ENCODE measurements at regions not wholly inside any gene's neighbourhood (a gene's known extent, or its start where the extent isn't known, plus 50 kb on each side); places are given as distances from the start of the nearest gene placed in this dataset.
A peak's percentile ranks its signal among the peaks of the same experiment; 100 is the strongest.

GRCh38 chr6:2454180-2454579 is 208.8 kb upstream of the GMDS start:
- DNase-seq = no peak

- no peak for DNase-seq
These were observed 205.1 kb upstream of the GMDS start for GRCh38 chr6:2450546-2450945.

GRCh38 chr6:2449572-2449940 is 204.2 kb upstream of the GMDS start:
- no peak for DNase-seq

- DNase-seq = peak; percentile 41
These were observed 203.6 kb upstream of the GMDS start for GRCh38 chr6:2448826-2449571.

GRCh38 chr6:2447931-2448330 is 202.5 kb upstream of the GMDS start:
- no peak for DNase-seq

GRCh38 chr6:2447318-2447920 is 202.0 kb upstream of the GMDS start:
- no peak for DNase-seq

- no peak for DNase-seq
These were observed 196.4 kb upstream of the GMDS start for GRCh38 chr6:2441601-2442475.

DNA sequence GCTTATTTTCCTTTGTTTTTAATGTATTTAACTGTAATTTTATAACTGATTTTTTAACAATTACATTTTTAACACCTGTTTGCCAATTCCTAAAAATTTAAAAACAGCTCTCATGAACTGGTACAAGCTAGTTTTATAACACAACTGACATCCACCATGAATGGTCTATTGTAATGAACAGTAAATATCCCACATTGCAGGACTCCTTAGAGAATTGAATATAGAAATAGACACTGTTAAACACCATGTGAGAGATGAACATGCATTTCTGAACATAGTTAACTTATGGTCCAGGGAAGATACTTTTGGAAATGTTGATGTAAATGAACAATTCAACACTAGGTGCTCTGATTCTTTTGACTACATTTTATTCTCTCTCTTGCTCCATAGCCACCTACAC is 195.1 kb upstream of the GMDS start:
- DNase-seq = no peak

- DNase-seq = no peak
These were observed 194.2 kb upstream of the GMDS start for GRCh38 chr6:2439632-2440031.

GRCh38 chr6:2439082-2439481 is 193.7 kb upstream of the GMDS start:
- no peak for DNase-seq

- DNase-seq = no peak
These were observed 191.2 kb upstream of the GMDS start for GRCh38 chr6:2436410-2437154.

- DNase-seq = no peak
These were observed 189.9 kb upstream of the GMDS start for GRCh38 chr6:2435323-2435722.

DNA sequence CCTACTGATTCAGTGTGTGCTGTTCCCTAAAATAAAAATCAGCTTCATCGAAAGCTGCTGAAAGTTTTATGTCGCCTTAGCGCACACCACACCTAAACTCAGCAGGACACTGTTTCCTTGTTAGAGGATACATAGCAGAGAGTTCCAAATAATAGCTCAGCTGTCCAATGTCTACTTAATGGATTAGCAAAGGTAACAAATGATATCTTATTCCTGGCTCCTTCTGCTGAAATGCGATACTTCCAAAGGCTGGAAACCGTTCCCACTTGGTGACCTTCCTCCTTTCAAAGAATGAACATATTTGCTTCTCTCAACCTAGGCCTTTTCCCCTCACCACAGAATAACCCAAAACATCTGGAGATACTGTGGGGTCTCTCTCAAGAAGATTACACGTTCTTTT is 189.5 kb upstream of the GMDS start:
- DNase-seq = no peak

DNA sequence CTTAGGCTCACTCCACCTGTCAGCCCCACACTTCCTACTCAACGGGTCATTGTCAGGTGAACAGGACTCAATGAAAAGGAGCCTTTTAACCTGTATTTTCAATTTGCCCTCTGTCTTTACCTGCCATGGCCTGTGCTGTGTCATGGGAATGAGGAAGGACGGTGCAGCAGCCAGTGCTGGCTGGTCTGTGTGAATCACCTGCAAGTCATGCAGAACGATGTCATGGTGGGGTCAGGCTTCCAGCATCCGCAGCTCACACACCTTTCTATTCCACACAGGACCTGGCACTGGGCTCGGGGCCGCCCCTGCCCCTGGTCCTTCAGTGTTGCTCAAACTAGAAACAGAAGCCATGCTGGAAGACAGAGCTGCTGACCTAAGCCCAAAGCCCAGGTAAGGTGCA is 188.7 kb upstream of the GMDS start:
- no peak for DNase-seq

DNA sequence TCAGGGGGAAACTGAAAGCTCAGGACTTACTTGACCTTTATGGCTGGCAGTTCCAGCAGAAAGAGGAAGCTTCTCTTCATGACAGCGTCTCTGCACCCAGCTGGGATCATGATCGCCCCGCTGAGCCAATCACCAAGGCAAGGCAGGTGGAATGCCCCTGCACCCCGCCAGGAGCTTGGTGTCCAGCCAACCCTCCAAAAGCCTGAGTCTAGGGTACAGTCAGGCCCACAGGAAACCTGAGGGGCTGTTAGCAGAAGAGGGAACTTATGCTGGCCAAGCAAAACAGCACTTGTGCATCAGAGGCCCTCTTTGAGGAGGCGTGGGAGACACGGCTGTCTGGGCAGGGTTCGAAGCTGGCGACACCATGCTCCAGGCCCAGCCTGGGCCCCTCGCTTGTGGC is 188.3 kb upstream of the GMDS start:
- no peak for DNase-seq

DNA sequence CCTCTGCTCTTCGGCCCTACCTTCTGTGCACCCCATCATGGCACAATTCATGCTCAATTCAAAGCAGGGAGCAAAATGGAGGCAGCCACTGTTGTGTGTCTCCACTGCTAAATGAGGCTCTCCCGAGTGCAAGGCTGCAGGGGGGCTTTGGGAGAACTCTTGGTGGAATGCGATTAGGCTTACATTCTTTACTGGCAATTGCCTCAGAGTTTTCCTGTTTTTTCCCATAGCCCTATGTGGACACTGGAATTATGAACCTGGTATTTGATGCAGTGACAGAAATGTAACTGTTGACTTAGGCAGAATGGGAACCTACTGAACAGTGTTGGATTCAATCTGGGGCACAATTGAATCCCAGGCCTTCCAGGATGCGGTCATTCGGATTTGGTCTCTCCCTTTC is 187.9 kb upstream of the GMDS start:
- no peak for DNase-seq

DNA sequence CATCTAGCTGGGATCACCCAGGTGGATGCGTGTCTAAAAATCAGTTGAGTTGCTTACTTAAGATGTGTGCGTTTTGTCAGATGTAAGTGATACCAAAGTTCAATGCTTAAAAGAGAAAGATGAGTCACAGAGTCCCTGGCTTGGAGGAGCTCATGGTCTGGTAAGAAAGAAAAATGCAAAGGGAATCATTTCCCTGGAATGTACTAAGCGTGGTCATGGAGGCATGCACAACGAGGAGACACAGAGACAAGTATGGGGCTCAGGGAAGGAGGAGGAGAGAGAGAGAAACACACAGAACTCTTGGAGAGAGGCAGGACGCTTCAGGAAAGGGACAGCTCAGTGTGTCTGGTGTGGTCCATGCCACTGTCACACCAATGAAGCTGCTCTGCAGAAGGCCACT is 186.9 kb upstream of the GMDS start:
- DNase-seq = no peak

DNA sequence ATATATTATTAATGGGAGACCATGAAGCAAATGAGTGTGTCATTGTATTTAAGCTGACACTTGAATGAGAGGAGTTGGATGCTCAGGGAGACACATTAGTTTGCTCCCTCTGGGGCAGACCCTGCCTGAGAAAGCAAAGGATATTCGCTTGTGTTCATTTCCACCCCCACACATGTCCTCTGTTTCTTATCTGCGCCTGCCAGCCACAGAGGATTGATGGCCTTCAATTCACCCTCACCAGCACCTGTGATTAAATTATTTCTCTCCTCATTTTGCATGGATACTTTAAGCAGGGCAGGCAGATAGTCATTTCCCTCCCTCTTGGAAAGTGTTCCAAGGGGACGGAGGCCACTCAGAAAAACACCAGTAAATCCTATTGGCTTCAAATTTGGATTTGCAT is 185.2 kb upstream of the GMDS start:
- no peak for DNase-seq

DNA sequence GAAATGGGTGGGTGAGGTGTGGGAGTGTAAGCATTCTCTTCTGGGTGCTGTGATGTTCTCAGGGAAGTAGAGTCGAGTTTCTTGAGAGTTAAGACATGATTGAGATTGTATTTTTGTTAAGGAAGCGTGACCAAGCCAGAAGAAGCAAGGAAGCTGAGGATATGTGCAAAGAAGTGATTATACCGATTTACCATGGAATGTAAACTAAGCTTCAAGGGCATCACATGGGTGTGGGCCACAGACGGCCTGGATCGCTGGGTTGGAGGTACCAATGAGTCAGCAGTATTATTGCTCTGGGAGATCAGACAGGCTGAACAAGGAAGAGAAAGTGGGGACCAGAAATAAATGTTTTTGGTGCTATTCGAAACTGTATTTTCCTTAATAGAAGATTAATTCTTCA is 184.1 kb upstream of the GMDS start:
- no peak for DNase-seq

DNA sequence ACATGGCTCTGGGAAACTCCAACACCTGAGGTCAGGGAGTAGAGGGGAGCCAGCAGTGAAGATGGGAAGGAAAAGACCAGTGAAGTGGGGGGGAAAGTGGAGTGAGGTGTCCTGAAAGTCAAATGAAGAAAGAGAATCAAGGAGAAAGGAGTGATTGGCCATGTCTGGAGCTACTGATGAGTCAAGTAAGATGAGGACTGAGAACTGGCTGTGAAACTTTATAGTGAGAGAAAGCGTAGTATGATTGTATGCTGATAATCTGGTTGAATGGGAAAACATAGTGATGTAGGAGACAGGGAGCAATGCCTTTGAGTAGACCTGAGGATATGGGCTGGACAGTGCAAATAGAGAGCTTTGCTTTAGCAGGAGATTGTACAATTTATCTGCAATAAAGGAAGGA is 183.6 kb upstream of the GMDS start:
- no peak for DNase-seq

- no peak for DNase-seq
These were observed 181.3 kb upstream of the GMDS start for GRCh38 chr6:2426561-2427340.

- no peak for DNase-seq
These were observed 170.8 kb upstream of the GMDS start for GRCh38 chr6:2416128-2416712.

Measured in activated CD4-positive, alpha-beta T cell treated with anti-CD3 and anti-CD28 coated beads, Interleukin-2, Interleukin-6, amounts not matched to agents 100 ng/mL and 50 ng/mL, durations not matched to agents 16 hours and 8 hours (primary cell).